H1 (cell line): ENCODE measurements at regions not wholly inside any gene's neighbourhood (a gene's known extent, or its start where the extent isn't known, plus 50 kb on each side); places are given as distances from the start of the nearest gene placed in this dataset.
"Not testable (repeated sequence)": the region's sequence is repeated elsewhere in the genome, so short reads cannot be mapped to it uniquely, and the experiment has no call there.

Experiments used
- CTCF ChIA-PET: fragments of 300-600 bp; sonication (Branson Sonifier 250); formaldehyde crosslinking; loops from one replicate; lab custom pipeline; 2021; ENCODE audit not compliant: partially characterized antibody; lab: Charles Lee
- POLR2A ChIA-PET: fragments of 300-600 bp; sonication (Branson Sonifier 250); formaldehyde crosslinking; loops from one replicate; lab custom pipeline; 2021; ENCODE audit warnings: inconsistent platforms; ENCODE audit not compliant: partially characterized antibody; lab: Charles Lee
- DNase-seq, 2 experiments: peaks; one replicate each; pipeline versions ENCODE4 v3.0.0 to v3.0.0-alpha.2; 2010 to 2022; ENCODE audit warnings: low spot score in 2 of 2, low read depth in 1 of 2, mixed read lengths in 1 of 2
- FAIRE-seq: peaks from 2 replicates; lab custom pipeline; 2011; peaks lifted over from hg19 to GRCh38; lab: Jason Lieb, UNC
- H2AFZ ChIP-seq: 2 replicates; pipeline ENCODE4 v1.8.1; 2012; ENCODE audit warnings: low read length, inconsistent platforms
- H2AK5ac ChIP-seq: 2 replicates; pipeline ENCODE4 v1.6.1; 2013; ENCODE audit warnings: low read depth, low read length
- H2BK120ac ChIP-seq: replicated peaks from 2 replicates; pipeline ENCODE3; 2013; ENCODE audit warnings: low read depth, low read length, inconsistent platforms
- H2BK12ac ChIP-seq: 2 replicates; pipeline ENCODE4 v1.6.1; 2013; ENCODE audit warnings: low read depth, low read length
- H2BK15ac ChIP-seq: 2 replicates; pipeline ENCODE4 v1.6.1; 2013; ENCODE audit warnings: low read length
- H2BK20ac ChIP-seq: 2 replicates; pipeline ENCODE4 v1.6.1; 2013; ENCODE audit warnings: low read length
- H2BK5ac ChIP-seq: 2 replicates; pipeline ENCODE4 v1.6.1; 2013; ENCODE audit warnings: low read depth, low read length
- H3K14ac ChIP-seq: 2 replicates; pipeline ENCODE4 v1.6.1; 2013; ENCODE audit warnings: inconsistent platforms; ENCODE audit not compliant: insufficient read length
- H3K18ac ChIP-seq: 2 replicates; pipeline ENCODE4 v1.6.1; 2013; ENCODE audit warnings: low read length; ENCODE audit errors: extremely low read depth
- H3K23ac ChIP-seq: 2 replicates; pipeline ENCODE4 v1.6.1; 2013; ENCODE audit warnings: inconsistent platforms; ENCODE audit not compliant: insufficient read length
- H3K23me2 ChIP-seq: 2 replicates; pipeline ENCODE4 v1.6.1; 2013; ENCODE audit warnings: low read depth, low read length
- H3K27ac ChIP-seq: 2 replicates; pipeline ENCODE4 v1.6.1; 2011; ENCODE audit warnings: low read depth, low read length, inconsistent platforms
- H3K27me3 ChIP-seq, 4 experiments: replicated peaks in 1 of 4; 1 replicate in 1 of 4; 2 replicates in 3 of 4; pipeline versions ENCODE4 v1.6.1 to v1.8.1; 2011 to 2013; ENCODE audit warnings: low read length in 3 of 4, mild to moderate bottlenecking in 3 of 4, inconsistent platforms in 2 of 4, mixed read lengths in 2 of 4, moderate library complexity in 1 of 4; ENCODE audit not compliant: control insufficient read depth in 3 of 4, insufficient read depth in 3 of 4; ENCODE audit errors: extremely low read depth in 1 of 4
- H3K36me3 ChIP-seq, 4 experiments: 2 replicates each; pipeline versions ENCODE4 v1.6.1 to v1.8.1; 2011 to 2013; ENCODE audit warnings: mild to moderate bottlenecking in 4 of 4, low read length in 3 of 4, moderate library complexity in 2 of 4, control low read depth in 1 of 4, inconsistent platforms in 1 of 4; ENCODE audit not compliant: insufficient read depth in 4 of 4, control insufficient read depth in 2 of 4
- H3K4ac ChIP-seq: replicated peaks from 2 replicates; pipeline ENCODE3; 2013; ENCODE audit warnings: low read length, low read depth, mixed read lengths, inconsistent platforms; ENCODE audit not compliant: insufficient read length
- H3K4me1 ChIP-seq, 4 experiments: replicated peaks in 1 of 4; 1 replicate in 1 of 4; 2 replicates in 3 of 4; pipeline versions ENCODE4 v1.6.1 to v1.8.1; 2011 to 2013; ENCODE audit warnings: low read length in 3 of 4, inconsistent platforms in 2 of 4, mixed read lengths in 1 of 4; ENCODE audit not compliant: insufficient read depth in 4 of 4, control insufficient read depth in 3 of 4
- H3K4me2 ChIP-seq, 2 experiments: 2 replicates each; pipeline versions ENCODE4 v1.6.1 to v1.8.1; 2011 to 2013; ENCODE audit warnings: low read depth in 2 of 2, low read length in 2 of 2, control low read depth in 1 of 2, inconsistent platforms in 1 of 2, mild to moderate bottlenecking in 1 of 2; ENCODE audit not compliant: insufficient read depth in 1 of 2
- H3K4me3 ChIP-seq, 4 experiments: fragments of 200-600, 300-600 bp in 1 of 4; sonication (generic), shearing (Covaris generic), sonication (Bioruptor Twin) in 1 of 4; 2 replicates each; pipeline versions ENCODE4 v1.5.1 to v1.8.1; 2011 to 2016; ENCODE audit warnings: low read length in 4 of 4, low read depth in 3 of 4, control low read depth in 2 of 4, inconsistent platforms in 2 of 4, mild to moderate bottlenecking in 2 of 4, mixed read lengths in 1 of 4, moderate library complexity in 1 of 4; ENCODE audit not compliant: insufficient read depth in 2 of 4; ENCODE audit errors: extremely low read depth in 1 of 4
- H3K56ac ChIP-seq: replicated peaks from 2 replicates; pipeline ENCODE3; 2013; ENCODE audit warnings: low read depth, mild to moderate bottlenecking, mixed read lengths, low read length, inconsistent platforms; ENCODE audit not compliant: insufficient read length
- H3K79me1 ChIP-seq: 2 replicates; pipeline ENCODE4 v1.6.1; 2013; ENCODE audit warnings: low read depth, low read length, control low read depth
- H3K79me2 ChIP-seq, 2 experiments: 2 replicates each; pipeline versions ENCODE4 v1.6.1 to v1.8.1; 2012 to 2013; ENCODE audit warnings: low read length in 2 of 2, mild to moderate bottlenecking in 2 of 2, inconsistent platforms in 1 of 2; ENCODE audit not compliant: insufficient read depth in 2 of 2, control insufficient read depth in 1 of 2
- H3K9ac ChIP-seq, 4 experiments: replicated peaks in 1 of 4; 1 replicate in 1 of 4; 2 replicates in 3 of 4; pipeline versions ENCODE4 v1.6.1 to v1.8.1; 2011 to 2013; ENCODE audit warnings: low read depth in 3 of 4, low read length in 3 of 4, control low read depth in 2 of 4, mild to moderate bottlenecking in 2 of 4, moderate library complexity in 2 of 4, inconsistent platforms in 1 of 4; ENCODE audit errors: extremely low read depth in 1 of 4
- H3K9me3 ChIP-seq, 2 experiments: 2 replicates each; pipeline versions ENCODE4 v1.6.1 to v1.8.1; 2012 to 2013; ENCODE audit warnings: mild to moderate bottlenecking in 2 of 2, moderate library complexity in 2 of 2, control low read depth in 1 of 2, inconsistent platforms in 1 of 2, low read depth in 1 of 2, low read length in 1 of 2, mixed read lengths in 1 of 2; ENCODE audit not compliant: insufficient read depth in 2 of 2
- H4K20me1 ChIP-seq, 2 experiments: replicated peaks in 1 of 2; 2 replicates each; pipeline versions ENCODE3 to v1.8.1; 2011 to 2013; ENCODE audit warnings: inconsistent platforms in 2 of 2, low read length in 2 of 2, mild to moderate bottlenecking in 1 of 2; ENCODE audit not compliant: insufficient read depth in 2 of 2, control insufficient read depth in 1 of 2
- H4K5ac ChIP-seq: 2 replicates; pipeline ENCODE4 v1.6.1; 2013; ENCODE audit warnings: low read length, low read depth, mixed read lengths, inconsistent platforms; ENCODE audit not compliant: insufficient read length
- H4K8ac ChIP-seq: 2 replicates; pipeline ENCODE4 v1.8.0; 2013; ENCODE audit warnings: mild to moderate bottlenecking, moderate library complexity, low read length, inconsistent platforms; ENCODE audit not compliant: insufficient read depth; ENCODE audit errors: extremely low read depth
- H4K91ac ChIP-seq: replicated peaks from 2 replicates; pipeline ENCODE3; 2013; ENCODE audit warnings: low read length, mixed read lengths, inconsistent platforms; ENCODE audit not compliant: insufficient read length
- WGBS, 2 experiments: shearing (Covaris generic) in 1 of 2; methylation state at CpG; one replicate each; pipeline versions ENCODE4 v1.1.6 to v1.1.7; 2013 to 2015; ENCODE audit warnings: low lambda C conversion rate in 2 of 2, mixed read lengths in 2 of 2, inconsistent platforms in 1 of 2, low coverage in 1 of 2, missing lambda C conversion rate in 1 of 2; ENCODE audit not compliant: insufficient replicate concordance in 2 of 2, insufficient coverage in 1 of 2, insufficient read length in 1 of 2; ENCODE audit errors: extremely low coverage in 1 of 2, missing lambda C conversion rate in 1 of 2; 5-methylcytosine and 5-hydroxymethylcytosine counted together

GRCh38 chr5:163750415-163750814 lies 245.0 kb downstream of the MAT2B start:
- H2BK20ac ChIP-seq, H3K79me2 ChIP-seq, H4K5ac ChIP-seq, H4K20me1 ChIP-seq, H4K91ac ChIP-seq, H3K23me2 ChIP-seq, H3K56ac ChIP-seq, H2BK15ac ChIP-seq, H3K4me2 ChIP-seq, H2BK120ac ChIP-seq, FAIRE-seq, H3K9me3 ChIP-seq, H3K23ac ChIP-seq, H2BK5ac ChIP-seq, H3K9ac ChIP-seq, H3K27ac ChIP-seq, DNase-seq, H3K14ac ChIP-seq, H3K27me3 ChIP-seq, H2BK12ac ChIP-seq, H2AK5ac ChIP-seq, H3K4me3 ChIP-seq, H2AFZ ChIP-seq, H3K36me3 ChIP-seq, POLR2A ChIA-PET, H3K18ac ChIP-seq, H3K4ac ChIP-seq, H4K8ac ChIP-seq, H3K79me1 ChIP-seq, H3K4me1 ChIP-seq: not testable (repeated sequence)
- CTCF ChIA-PET, result interaction anchor here (0.7 to 1.2 kb wide), 5 partner anchors 9 to 754 kb away, joined by 3 to 4 read pairs (median 3); no protein-coding TSS in a partner anchor
- WGBS, 2 experiments, result 93% methylated on average over 10 of the region's 10 CpGs; no CpG with 5 or more reads in 1 of the 2 experiments
